ENCODE measurements at regions not wholly inside any gene's neighbourhood (a gene's known extent, or its start where the extent isn't known, plus 50 kb on each side); places are given as distances from the start of the nearest gene placed in this dataset.

- TF ChIP-seq POLR2A (IDR thresholded peaks at IDR 0.05) (no peak), CTCF (IDR thresholded peaks at IDR 0.05) (no peak), POLR2AphosphoS5 (IDR thresholded peaks at IDR 0.05) (no peak), EP300 (IDR thresholded peaks at IDR 0.05; ENCODE audit: low read depth) (no peak)
Observed at GRCh38 chr3:64743156-64743886, 55.5 kb upstream of the ADAMTS9 start.

All from transverse colon (tissue), 4 donors.